Muscle of leg (tissue), 3 donors: ENCODE measurements at regions not wholly inside any gene's neighbourhood (a gene's known extent, or its start where the extent isn't known, plus 50 kb on each side); places are given as distances from the start of the nearest gene placed in this dataset.

Experiments
- DNase-seq: peaks from one replicate; pipeline ENCODE4 v3.0.0; 2013
- H3K27ac ChIP-seq: one replicate; pipeline ENCODE4 v1.5.1; 2013; ENCODE audit warnings: mild to moderate bottlenecking, low read length, control low read depth
- H3K27me3 ChIP-seq: one replicate; pipeline ENCODE4 v1.6.1; 2013; ENCODE audit warnings: low read length; ENCODE audit not compliant: control insufficient read depth, insufficient read depth
- H3K36me3 ChIP-seq: one replicate; pipeline ENCODE4 v1.6.1; 2013; ENCODE audit warnings: low read length; ENCODE audit not compliant: control insufficient read depth, insufficient read depth
- H3K4me1 ChIP-seq: one replicate; pipeline ENCODE4 v1.6.1; 2013; ENCODE audit warnings: low read length; ENCODE audit not compliant: control insufficient read depth, insufficient read depth
- H3K4me3 ChIP-seq: one replicate; pipeline ENCODE4 v1.5.1; 2013; ENCODE audit warnings: low read length, control low read depth
- H3K9me3 ChIP-seq: replicated peaks from 2 replicates; pipeline ENCODE4 v1.6.1; 2013; ENCODE audit warnings: low read depth, low read length; ENCODE audit not compliant: control insufficient read depth
- WGBS: methylation state at CpG from one replicate; pipeline ENCODE4 v1.1.5; 2013; ENCODE audit warnings: missing lambda C conversion rate; ENCODE audit not compliant: insufficient coverage; 5-methylcytosine and 5-hydroxymethylcytosine counted together

GRCh38 chr3:117916839-117917238, 1117.8 kb downstream of the IGSF11 start:
- no peaks in the 10 kb centered on the region for H3K4me1 ChIP-seq
- no peaks in the 10 kb centered on the region for H3K36me3 ChIP-seq
- WGBS: no CpG with 5 or more reads among the region's 2 CpGs
- no peak for DNase-seq
- no peaks in the 10 kb centered on the region for H3K27me3 ChIP-seq
- no peak overlapping the region for H3K27ac ChIP-seq
- H3K4me3 ChIP-seq: no peak overlapping the region
- H3K9me3 ChIP-seq: no peaks in the 10 kb centered on the region

GRCh38 chr3:117919621-117920020, 1115.0 kb downstream of the IGSF11 start:
- H3K36me3 ChIP-seq: no peaks in the 10 kb centered on the region
- H3K27me3 ChIP-seq: no peaks in the 10 kb centered on the region
- DNase-seq: no peak
- no peak overlapping the region for H3K27ac ChIP-seq
- H3K4me3 ChIP-seq: no peak overlapping the region
- no peaks in the 10 kb centered on the region for H3K4me1 ChIP-seq
- no peaks in the 10 kb centered on the region for H3K9me3 ChIP-seq
- no CpG with 5 or more reads among the region's 1 CpG for WGBS

- no peak overlapping the region for H3K4me3 ChIP-seq
- H3K27ac ChIP-seq: no peak overlapping the region
- no peaks in the 10 kb centered on the region for H3K9me3 ChIP-seq
- DNase-seq: no peak
- WGBS: 31% methylated on average over 3 of the region's 7 CpGs
- H3K4me1 ChIP-seq: no peaks in the 10 kb centered on the region
- H3K36me3 ChIP-seq: no peaks in the 10 kb centered on the region
- no peaks in the 10 kb centered on the region for H3K27me3 ChIP-seq
Measured at GRCh38 chr3:117920253-117920898, 1114.3 kb downstream of the IGSF11 start.

- no peak for DNase-seq
- H3K36me3 ChIP-seq: no peaks in the 10 kb centered on the region
- no peaks in the 10 kb centered on the region for H3K27me3 ChIP-seq
- no peaks in the 10 kb centered on the region for H3K9me3 ChIP-seq
- no peaks in the 10 kb centered on the region for H3K4me1 ChIP-seq
- H3K27ac ChIP-seq: no peak overlapping the region
- no peak overlapping the region for H3K4me3 ChIP-seq
- no CpG with 5 or more reads among the region's 3 CpGs for WGBS
Measured at GRCh38 chr3:117921411-117921810, 1113.2 kb downstream of the IGSF11 start.

GRCh38 chr3:117922039-117922438, 1112.6 kb downstream of the IGSF11 start:
- Histone ChIP-seq H3K27me3 (no peaks in the 10 kb centered on the region), H3K27ac (no peak overlapping the region), H3K9me3 (no peaks in the 10 kb centered on the region), H3K4me1 (no peaks in the 10 kb centered on the region), H3K36me3 (no peaks in the 10 kb centered on the region), H3K4me3 (no peak overlapping the region)
- DNase-seq: no peak
- 46% methylated on average over 2 of the region's 4 CpGs for WGBS

GRCh38 chr3:117926819-117927218, 1107.8 kb downstream of the IGSF11 start:
- H3K36me3 ChIP-seq: no peaks in the 10 kb centered on the region
- no peak overlapping the region for H3K4me3 ChIP-seq
- H3K9me3 ChIP-seq: no peaks in the 10 kb centered on the region
- H3K27ac ChIP-seq: no peak overlapping the region
- no peak for DNase-seq
- no peaks in the 10 kb centered on the region for H3K27me3 ChIP-seq
- no peaks in the 10 kb centered on the region for H3K4me1 ChIP-seq

GRCh38 chr3:117927825-117928224, 1106.8 kb downstream of the IGSF11 start:
- H3K4me1 ChIP-seq: no peaks in the 10 kb centered on the region
- no CpG with 5 or more reads among the region's 1 CpG for WGBS
- no peak overlapping the region for H3K4me3 ChIP-seq
- H3K9me3 ChIP-seq: no peaks in the 10 kb centered on the region
- no peak overlapping the region for H3K27ac ChIP-seq
- no peaks in the 10 kb centered on the region for H3K36me3 ChIP-seq
- no peak for DNase-seq
- no peaks in the 10 kb centered on the region for H3K27me3 ChIP-seq

GRCh38 chr3:117928836-117929235, 1105.8 kb downstream of the IGSF11 start:
- H3K27ac ChIP-seq: no peak overlapping the region

GRCh38 chr3:117932441-117932840, 1102.2 kb downstream of the IGSF11 start:
- no peaks in the 10 kb centered on the region for H3K27me3 ChIP-seq
- no peaks in the 10 kb centered on the region for H3K36me3 ChIP-seq
- no peak overlapping the region for H3K4me3 ChIP-seq
- H3K4me1 ChIP-seq: no peaks in the 10 kb centered on the region
- no peaks in the 10 kb centered on the region for H3K9me3 ChIP-seq
- no peak for DNase-seq
- no peak overlapping the region for H3K27ac ChIP-seq

More at GRCh38 chr3:117928836-117929235, 1105.8 kb downstream of the IGSF11 start:
- Histone ChIP-seq H3K27me3 (no peaks in the 10 kb centered on the region), H3K4me1 (no peaks in the 10 kb centered on the region), H3K36me3 (no peaks in the 10 kb centered on the region), H3K9me3 (no peaks in the 10 kb centered on the region), H3K4me3 (no peak overlapping the region)
- no peak for DNase-seq

GRCh38 chr3:117936159-117936558, 1098.5 kb downstream of the IGSF11 start:
- Histone ChIP-seq H3K4me1 (no peaks in the 10 kb centered on the region), H3K36me3 (no peaks in the 10 kb centered on the region), H3K27ac (no peak overlapping the region), H3K4me3 (no peak overlapping the region), H3K9me3 (no peaks in the 10 kb centered on the region), H3K27me3 (no peaks in the 10 kb centered on the region)
- DNase-seq: no peak
- WGBS: 94% methylated on average over 2 of the region's 4 CpGs

- Histone ChIP-seq H3K36me3 (no peaks in the 10 kb centered on the region), H3K4me1 (no peaks in the 10 kb centered on the region), H3K4me3 (no peak overlapping the region), H3K9me3 (no peaks in the 10 kb centered on the region), H3K27me3 (no peaks in the 10 kb centered on the region), H3K27ac (no peak overlapping the region)
- no CpG with 5 or more reads among the region's 2 CpGs for WGBS
- no peak for DNase-seq
Measured at GRCh38 chr3:117938974-117939373, 1095.7 kb downstream of the IGSF11 start.
